ENCODE measurements at regions not wholly inside any gene's neighbourhood (a gene's known extent, or its start where the extent isn't known, plus 50 kb on each side); places are given as distances from the start of the nearest gene placed in this dataset.
"Not testable (repeated sequence)": the region's sequence is repeated elsewhere in the genome, so short reads cannot be mapped to it uniquely, and the experiment has no call there.

- not testable (repeated sequence) for TF ChIP-seq POLR2A (IDR thresholded peaks at IDR 0.05)
- TF ChIP-seq, protein P1, sequence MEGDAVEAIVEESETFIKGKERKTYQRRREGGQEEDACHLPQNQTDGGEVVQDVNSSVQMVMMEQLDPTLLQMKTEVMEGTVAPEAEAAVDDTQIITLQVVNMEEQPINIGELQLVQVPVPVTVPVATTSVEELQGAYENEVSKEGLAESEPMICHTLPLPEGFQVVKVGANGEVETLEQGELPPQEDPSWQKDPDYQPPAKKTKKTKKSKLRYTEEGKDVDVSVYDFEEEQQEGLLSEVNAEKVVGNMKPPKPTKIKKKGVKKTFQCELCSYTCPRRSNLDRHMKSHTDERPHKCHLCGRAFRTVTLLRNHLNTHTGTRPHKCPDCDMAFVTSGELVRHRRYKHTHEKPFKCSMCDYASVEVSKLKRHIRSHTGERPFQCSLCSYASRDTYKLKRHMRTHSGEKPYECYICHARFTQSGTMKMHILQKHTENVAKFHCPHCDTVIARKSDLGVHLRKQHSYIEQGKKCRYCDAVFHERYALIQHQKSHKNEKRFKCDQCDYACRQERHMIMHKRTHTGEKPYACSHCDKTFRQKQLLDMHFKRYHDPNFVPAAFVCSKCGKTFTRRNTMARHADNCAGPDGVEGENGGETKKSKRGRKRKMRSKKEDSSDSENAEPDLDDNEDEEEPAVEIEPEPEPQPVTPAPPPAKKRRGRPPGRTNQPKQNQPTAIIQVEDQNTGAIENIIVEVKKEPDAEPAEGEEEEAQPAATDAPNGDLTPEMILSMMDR (IDR thresholded peaks at IDR 0.05 in 8 of 11, conservative IDR thresholded peaks at IDR 0.05 in 3 of 11), result not testable (repeated sequence)
Measured at GRCh38 chr1:146695388-146695787, 242.7 kb upstream of the NBPF12 start.

All from spleen (tissue), 7 donors.